ENCODE measurements at regions not wholly inside any gene's neighbourhood (a gene's known extent, or its start where the extent isn't known, plus 50 kb on each side); places are given as distances from the start of the nearest gene placed in this dataset.

DNA sequence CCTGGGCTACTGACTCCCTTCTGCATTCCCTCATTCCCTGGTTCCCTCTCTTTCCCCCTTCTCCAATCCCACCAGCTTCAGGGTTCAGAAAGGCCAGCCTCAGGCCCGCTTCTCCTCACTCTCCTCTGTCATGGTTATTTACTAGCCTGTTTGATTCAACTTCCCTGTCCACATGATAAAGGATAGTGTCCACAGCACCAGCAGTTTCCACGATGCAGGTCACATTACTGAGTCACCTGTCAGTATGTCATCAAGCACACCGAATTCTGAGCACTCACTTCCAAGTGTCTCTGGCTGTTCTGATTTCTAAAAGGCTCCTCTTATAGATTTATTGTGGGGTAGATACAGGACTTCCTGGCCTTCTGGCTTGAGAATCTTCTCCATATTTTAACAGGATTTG, 96.6 kb upstream of the CTNNB1 start:
- TF ChIP-seq, protein P1, sequence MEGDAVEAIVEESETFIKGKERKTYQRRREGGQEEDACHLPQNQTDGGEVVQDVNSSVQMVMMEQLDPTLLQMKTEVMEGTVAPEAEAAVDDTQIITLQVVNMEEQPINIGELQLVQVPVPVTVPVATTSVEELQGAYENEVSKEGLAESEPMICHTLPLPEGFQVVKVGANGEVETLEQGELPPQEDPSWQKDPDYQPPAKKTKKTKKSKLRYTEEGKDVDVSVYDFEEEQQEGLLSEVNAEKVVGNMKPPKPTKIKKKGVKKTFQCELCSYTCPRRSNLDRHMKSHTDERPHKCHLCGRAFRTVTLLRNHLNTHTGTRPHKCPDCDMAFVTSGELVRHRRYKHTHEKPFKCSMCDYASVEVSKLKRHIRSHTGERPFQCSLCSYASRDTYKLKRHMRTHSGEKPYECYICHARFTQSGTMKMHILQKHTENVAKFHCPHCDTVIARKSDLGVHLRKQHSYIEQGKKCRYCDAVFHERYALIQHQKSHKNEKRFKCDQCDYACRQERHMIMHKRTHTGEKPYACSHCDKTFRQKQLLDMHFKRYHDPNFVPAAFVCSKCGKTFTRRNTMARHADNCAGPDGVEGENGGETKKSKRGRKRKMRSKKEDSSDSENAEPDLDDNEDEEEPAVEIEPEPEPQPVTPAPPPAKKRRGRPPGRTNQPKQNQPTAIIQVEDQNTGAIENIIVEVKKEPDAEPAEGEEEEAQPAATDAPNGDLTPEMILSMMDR (conservative IDR thresholded peaks at IDR 0.05 in 1 of 2, IDR thresholded peaks at IDR 0.05 in 1 of 2; ENCODE audit: low read depth in 1 of 2, low read length in 2 of 2) = no peak
- TF ChIP-seq EZH2 (IDR thresholded peaks at IDR 0.05; ENCODE audit: low read length, missing control alignments) = no peak

Data from fibroblast of lung (primary cell).